ENCODE measurements at regions not wholly inside any gene's neighbourhood (a gene's known extent, or its start where the extent isn't known, plus 50 kb on each side); places are given as distances from the start of the nearest gene placed in this dataset.

- WGBS, 2 experiments (ENCODE audit: low coverage in 1 of 2, low lambda C conversion rate in 2 of 2, missing lambda C conversion rate in 2 of 2) = 50 to 66% methylated on average over 19 of the region's 19 CpGs
- no peaks in the 10 kb centered on the region for H3K9me2 ChIP-seq (ENCODE audit: insufficient read depth)
- no peaks in the 10 kb centered on the region for H3K4me1 ChIP-seq (ENCODE audit: insufficient read depth)
- H2AFZ ChIP-seq = no peak overlapping the region
- H3K36me3 ChIP-seq (ENCODE audit: low read depth) = no peaks in the 10 kb centered on the region
- H3K4me3 ChIP-seq = no peak overlapping the region
- in situ Hi-C loops (cut with MboI) = no loop called here
- H3K4me2 ChIP-seq (ENCODE audit: unreplicated experiment) = no peak overlapping the region
- H3K27me3 ChIP-seq (replicated peaks; ENCODE audit: insufficient read depth) = no peaks in the 10 kb centered on the region
- H3F3A ChIP-seq (ENCODE audit: insufficient read depth) = no peaks in the 10 kb centered on the region
- no peaks in the 10 kb centered on the region for H3K79me2 ChIP-seq (ENCODE audit: insufficient read depth)
- TF ChIP-seq EZH2phosphoT487 (IDR thresholded peaks at IDR 0.05; ENCODE audit: insufficient read depth, low read depth) (no peak), EZH2 (IDR thresholded peaks at IDR 0.05; ENCODE audit: insufficient read depth, poor library complexity, severe bottlenecking) (no peak)
- no peaks in the 10 kb centered on the region for H4K20me1 ChIP-seq (ENCODE audit: insufficient read depth)
- H3K9ac ChIP-seq = no peak overlapping the region
- no peaks in the 10 kb centered on the region for H3K9me3 ChIP-seq (ENCODE audit: low read depth)
- DNase-seq = no peak
- H3K27ac ChIP-seq = no peak overlapping the region
These were observed 1520.7 kb downstream of the BRD1 start for GRCh38 chr22:48306785-48307510.

- H3K27ac ChIP-seq = no peak overlapping the region
- in situ Hi-C loops (cut with MboI) = no loop called here
- TF ChIP-seq EZH2phosphoT487 (IDR thresholded peaks at IDR 0.05; ENCODE audit: insufficient read depth, low read depth) = no peak
- no peak for TF ChIP-seq EZH2 (IDR thresholded peaks at IDR 0.05; ENCODE audit: insufficient read depth, poor library complexity, severe bottlenecking)
- DNase-seq = no peak
- H3K9me2 ChIP-seq (ENCODE audit: insufficient read depth) = no peaks in the 10 kb centered on the region
- H4K20me1 ChIP-seq (ENCODE audit: insufficient read depth) = no peaks in the 10 kb centered on the region
- H3K27me3 ChIP-seq (replicated peaks; ENCODE audit: insufficient read depth) = no peaks in the 10 kb centered on the region
- H3K4me1 ChIP-seq (ENCODE audit: insufficient read depth) = no peaks in the 10 kb centered on the region
- H3K36me3 ChIP-seq (ENCODE audit: low read depth) = no peaks in the 10 kb centered on the region
- H3F3A ChIP-seq (ENCODE audit: insufficient read depth) = no peaks in the 10 kb centered on the region
- no peak overlapping the region for H2AFZ ChIP-seq
- WGBS, 2 experiments (ENCODE audit: low coverage in 1 of 2, low lambda C conversion rate in 2 of 2, missing lambda C conversion rate in 2 of 2) = 43 to 45% methylated on average over 8 of the region's 8 CpGs
- no peak overlapping the region for H3K9ac ChIP-seq
- H3K4me2 ChIP-seq (ENCODE audit: unreplicated experiment) = no peak overlapping the region
- no peaks in the 10 kb centered on the region for H3K79me2 ChIP-seq (ENCODE audit: insufficient read depth)
- no peaks in the 10 kb centered on the region for H3K9me3 ChIP-seq (ENCODE audit: low read depth)
- H3K4me3 ChIP-seq = no peak overlapping the region
These were observed 1521.4 kb downstream of the BRD1 start for GRCh38 chr22:48306284-48306683.

- Histone ChIP-seq H3K4me1 (ENCODE audit: insufficient read depth) (no peaks in the 10 kb centered on the region), H3K9me3 (ENCODE audit: low read depth) (no peaks in the 10 kb centered on the region), H3K27ac (no peak overlapping the region), H3K27me3 (replicated peaks; ENCODE audit: insufficient read depth) (no peaks in the 10 kb centered on the region), H4K20me1 (ENCODE audit: insufficient read depth) (no peaks in the 10 kb centered on the region), H2AFZ (no peak overlapping the region), H3K36me3 (ENCODE audit: low read depth) (no peaks in the 10 kb centered on the region), H3K4me2 (ENCODE audit: unreplicated experiment) (no peak overlapping the region), H3K79me2 (ENCODE audit: insufficient read depth) (no peaks in the 10 kb centered on the region), H3K9me2 (ENCODE audit: insufficient read depth) (no peaks in the 10 kb centered on the region), H3K9ac (no peak overlapping the region), H3F3A (ENCODE audit: insufficient read depth) (no peaks in the 10 kb centered on the region), H3K4me3 (no peak overlapping the region)
- TF ChIP-seq EZH2 (IDR thresholded peaks at IDR 0.05; ENCODE audit: insufficient read depth, poor library complexity, severe bottlenecking) = no peak
- no peak for TF ChIP-seq EZH2phosphoT487 (IDR thresholded peaks at IDR 0.05; ENCODE audit: insufficient read depth, low read depth)
- in situ Hi-C loops (cut with MboI) = no loop called here
- 50 to 52% methylated on average over 12 to 14 of the region's 14 CpGs for WGBS, 2 experiments (ENCODE audit: low coverage in 1 of 2, low lambda C conversion rate in 2 of 2, missing lambda C conversion rate in 2 of 2)
- no peak for DNase-seq
These were observed 1521.9 kb downstream of the BRD1 start for GRCh38 chr22:48305726-48306235.

- no peaks in the 10 kb centered on the region for H3F3A ChIP-seq (ENCODE audit: insufficient read depth)
- H2AFZ ChIP-seq = no peak overlapping the region
- in situ Hi-C loops (cut with MboI) = no loop called here
- DNase-seq = no peak
- H3K36me3 ChIP-seq (ENCODE audit: low read depth) = no peaks in the 10 kb centered on the region
- no peak overlapping the region for H3K4me2 ChIP-seq (ENCODE audit: unreplicated experiment)
- H3K9me3 ChIP-seq (ENCODE audit: low read depth) = no peaks in the 10 kb centered on the region
- no peaks in the 10 kb centered on the region for H3K79me2 ChIP-seq (ENCODE audit: insufficient read depth)
- TF ChIP-seq EZH2phosphoT487 (IDR thresholded peaks at IDR 0.05; ENCODE audit: insufficient read depth, low read depth) (no peak), EZH2 (IDR thresholded peaks at IDR 0.05; ENCODE audit: insufficient read depth, poor library complexity, severe bottlenecking) (no peak)
- H3K27me3 ChIP-seq (replicated peaks; ENCODE audit: insufficient read depth) = no peaks in the 10 kb centered on the region
- no peaks in the 10 kb centered on the region for H4K20me1 ChIP-seq (ENCODE audit: insufficient read depth)
- H3K9me2 ChIP-seq (ENCODE audit: insufficient read depth) = no peaks in the 10 kb centered on the region
- no peaks in the 10 kb centered on the region for H3K4me1 ChIP-seq (ENCODE audit: insufficient read depth)
- H3K9ac ChIP-seq = no peak overlapping the region
- 24 to 25% methylated on average over 5 of the region's 5 CpGs for WGBS, 2 experiments (ENCODE audit: low coverage in 1 of 2, low lambda C conversion rate in 2 of 2, missing lambda C conversion rate in 2 of 2)
- no peak overlapping the region for H3K27ac ChIP-seq
- no peak overlapping the region for H3K4me3 ChIP-seq
These were observed 1524.3 kb downstream of the BRD1 start for GRCh38 chr22:48303369-48303725.
